HepG2 (cell line): ENCODE measurements at regions not wholly inside any gene's neighbourhood (a gene's known extent, or its start where the extent isn't known, plus 50 kb on each side); places are given as distances from the start of the nearest gene placed in this dataset.

Experiments
- ATAC-seq: fragments of 200-7000 bp; cut with Tn5 transposase; 3 replicates; pipeline ENCODE4 v1.9.1; 2020; ENCODE audit warnings: mild to moderate bottlenecking, moderate library complexity
- BruUV-seq: library from RNA; stranded (reverse); fragments of 400-500 nt; replicated peaks from 2 replicates; lab custom pipeline; 2021; lab: Mats Ljungman, UMichigan
- CTCF ChIA-PET: fragments of 300-600 bp; formaldehyde crosslinking; extraction: SDS; loops from one replicate; lab custom pipeline; 2021; ENCODE audit warnings: low total read pairs, inconsistent platforms, low intra/inter-chr PET ratio; lab: Yijun Ruan, JAX
- POLR2A ChIA-PET: fragments of 350-600 bp; sonication (Branson Sonifier 250); formaldehyde crosslinking; loops from one replicate; lab custom pipeline; 2020; ENCODE audit warnings: antibody characterized with exemption, inconsistent platforms; lab: Yijun Ruan, JAX
- DNase-seq: peaks from one replicate; pipeline ENCODE4 v3.0.0-alpha.2; 2015; ENCODE audit warnings: low spot score
- FAIRE-seq: peaks from 3 replicates; lab custom pipeline; 2011; peaks lifted over from hg19 to GRCh38; lab: Jason Lieb, UNC
- H2AFZ ChIP-seq: one replicate; pipeline ENCODE4 v1.6.1; 2011; ENCODE audit warnings: low read length, inconsistent platforms
- H3K27ac ChIP-seq: fragments of 300-600 bp; 3 replicates; pipeline ENCODE4 v1.8.0; 2011; ENCODE audit warnings: mixed run types, mild to moderate bottlenecking, mixed read lengths, low read length, inconsistent platforms; ENCODE audit not compliant: insufficient read depth; ENCODE audit errors: extremely low read length
- H3K27me3 ChIP-seq, 2 experiments: fragments of 200-600 bp in 1 of 2; 2 replicates in 1 of 2; 3 replicates in 1 of 2; pipeline versions ENCODE4 v1.6.0 to v1.8.0; 2011; ENCODE audit warnings: low read length in 2 of 2, mild to moderate bottlenecking in 2 of 2, moderate library complexity in 2 of 2, inconsistent platforms in 1 of 2; ENCODE audit not compliant: insufficient read depth in 2 of 2, control insufficient read depth in 1 of 2
- H3K36me3 ChIP-seq, 2 experiments: fragments of 200-600 bp in 1 of 2; replicated peaks in 1 of 2; 2 replicates in 1 of 2; 3 replicates in 1 of 2; pipeline versions ENCODE4 v1.5.1 to v1.8.0; 2011; ENCODE audit warnings: low read length in 2 of 2, inconsistent platforms in 1 of 2; ENCODE audit not compliant: insufficient read depth in 2 of 2, control insufficient read depth in 1 of 2
- H3K4me1 ChIP-seq: 2 replicates; pipeline ENCODE4 v1.5.1; 2012; ENCODE audit warnings: low read length, inconsistent platforms; ENCODE audit not compliant: insufficient read depth
- H3K4me2 ChIP-seq: 2 replicates; pipeline ENCODE4 v1.6.0; 2011; ENCODE audit warnings: low read depth, low read length, inconsistent platforms
- H3K4me3 ChIP-seq, 3 experiments: fragments of 200-600 bp in 1 of 3; sonication (generic), shearing (Covaris generic) in 1 of 3; replicated peaks in 1 of 3; 2 replicates each; pipeline ENCODE4 v1.5.1; 2011 to 2016; ENCODE audit warnings: low read length in 3 of 3, inconsistent platforms in 2 of 3, low read depth in 2 of 3, mild to moderate bottlenecking in 2 of 3, control low read depth in 1 of 3, mixed read lengths in 1 of 3; ENCODE audit not compliant: insufficient read depth in 1 of 3
- H3K79me2 ChIP-seq: one replicate; pipeline ENCODE4 v1.6.1; 2011; ENCODE audit warnings: low read length, inconsistent platforms; ENCODE audit not compliant: insufficient read depth
- H3K9ac ChIP-seq: 2 replicates; pipeline ENCODE4 v1.6.0; 2011; ENCODE audit warnings: mild to moderate bottlenecking, low read depth, low read length, inconsistent platforms; ENCODE audit not compliant: insufficient read depth
- H3K9me3 ChIP-seq: 2 replicates; pipeline ENCODE4 v1.5.1; 2012; ENCODE audit warnings: mild to moderate bottlenecking, low read length
- H4K20me1 ChIP-seq: 2 replicates; pipeline ENCODE4 v1.6.0; 2011; ENCODE audit warnings: inconsistent platforms, mild to moderate bottlenecking, low read length, moderate library complexity; ENCODE audit not compliant: insufficient read depth
- ADNP ChIP-seq: sonication (generic); formaldehyde crosslinking; IDR thresholded peaks from 2 replicates; pipeline ENCODE4 v1.4.0; 2020; ENCODE audit warnings: missing genetic modification reagents
- CHCHD3 ChIP-seq: sonication (generic); formaldehyde crosslinking; IDR thresholded peaks from 2 replicates; pipeline ENCODE4 v1.8.0; 2022; ENCODE audit warnings: mild to moderate bottlenecking, missing genetic modification reagents, moderate library complexity
- NFYB ChIP-seq: sonication (generic); formaldehyde crosslinking; IDR thresholded peaks from 2 replicates; pipeline ENCODE4 v1.4.0; 2020; ENCODE audit warnings: missing genetic modification reagents
- SIX4 ChIP-seq: sonication (generic); formaldehyde crosslinking; IDR thresholded peaks from 2 replicates; pipeline ENCODE4 v1.4.0; 2020; ENCODE audit warnings: missing genetic modification reagents
- SMC3 ChIP-seq: IDR thresholded peaks from 2 replicates; pipeline ENCODE4 v1.6.1; 2011; ENCODE audit warnings: low read length, improper control_type of control experiment
- TAF1 ChIP-seq: sonication (generic); formaldehyde crosslinking; IDR thresholded peaks from 2 replicates; pipeline ENCODE4 v1.4.0; 2020; ENCODE audit warnings: missing genetic modification reagents
- ZFX ChIP-seq: sonication (generic); formaldehyde crosslinking; IDR thresholded peaks from 2 replicates; pipeline ENCODE4 v1.4.0; 2020; ENCODE audit warnings: mild to moderate bottlenecking, low read depth, missing genetic modification reagents, moderate library complexity
- ZNF674 ChIP-seq: sonication (generic); formaldehyde crosslinking; IDR thresholded peaks from 2 replicates; pipeline ENCODE4 v1.5.0; 2020; ENCODE audit warnings: low read depth, mild to moderate bottlenecking, missing genetic modification reagents
- WGBS: methylation state at CpG from one replicate; pipeline ENCODE4 v1.1.6; 2017; ENCODE audit warnings: low lambda C conversion rate; 5-methylcytosine and 5-hydroxymethylcytosine counted together
- in situ Hi-C: cut with HindIII; loops from 2 replicates; pipeline ENCODE4 v1.10.0; 2017; ENCODE audit warnings: low pct_unique_long_range_greater_than_20kb; ENCODE audit not compliant: extremely low pct_ligation_motif_present
- intact Hi-C: fragments of 100-400 bp; cut with micrococcal nuclease; formaldehyde crosslinking; loops from one replicate; pipeline ENCODE4 v1.10.0; 2022; ENCODE audit not compliant: unreplicated experiment
- TF ChIP-seq, protein P1 (sequence below): sonication (generic); formaldehyde crosslinking; IDR thresholded peaks from 2 replicates; pipeline ENCODE4 v1.4.0; 2020; ENCODE audit warnings: mild to moderate bottlenecking, low read depth, missing genetic modification reagents
- TF ChIP-seq, protein P2 (sequence below), 2 experiments: sonication (generic) in 1 of 2; formaldehyde crosslinking in 1 of 2; IDR thresholded peaks; 2 replicates each; pipeline versions ENCODE4 v1.4.0 to v1.6.1; 2016 to 2020; ENCODE audit warnings: borderline replicate concordance in 1 of 2, low read depth in 1 of 2, mild to moderate bottlenecking in 1 of 2, missing genetic modification reagents in 1 of 2
- TF ChIP-seq, protein P3 (sequence below): sonication (generic); formaldehyde crosslinking; IDR thresholded peaks from 2 replicates; pipeline ENCODE4; 2020; ENCODE audit warnings: missing genetic modification reagents, mild to moderate bottlenecking, borderline replicate concordance

DNA sequence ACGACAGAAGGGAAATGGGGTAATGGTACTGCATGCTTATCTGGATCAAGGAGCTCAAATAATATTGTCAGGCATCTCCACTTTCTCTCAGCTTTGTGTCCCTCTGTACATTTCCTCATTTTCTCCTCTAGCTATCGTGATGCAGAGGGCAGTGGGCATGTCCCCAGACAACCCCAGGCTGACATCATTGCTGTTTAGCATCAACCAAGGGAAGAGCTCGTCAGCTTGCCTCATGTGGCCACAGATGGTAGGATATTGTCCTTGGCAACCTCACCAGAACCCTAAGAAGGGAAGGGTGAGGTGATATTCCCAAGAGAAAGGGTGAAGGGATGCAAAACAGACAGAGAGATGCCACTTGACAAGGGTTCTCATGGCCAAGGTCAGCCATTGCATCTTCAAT lies 58.3 kb downstream of the MAFB start:
- CTCF ChIA-PET, result no interaction called here

GRCh38 chr20:40630099-40630498 lies 58.9 kb downstream of the MAFB start:
- no peak overlapping the region for H3K4me2 ChIP-seq
- no TSS peak for BruUV-seq
- 45% methylated on average over 7 of the region's 7 CpGs for WGBS
- no peak overlapping the region for H3K27ac ChIP-seq
- no peak for FAIRE-seq
- H3K27me3 ChIP-seq, result peaks cover 0 to 8% of the 10 kb centered on the region in 2 experiments; a peak in 3 of 5 replicates
- no peak overlapping the region for H3K4me3 ChIP-seq
- ChIA-PET CTCF (no interaction called here), POLR2A (no interaction called here)
- intact Hi-C loops, result no loop called here
- no peaks in the 10 kb centered on the region for H4K20me1 ChIP-seq
- H3K79me2 ChIP-seq, result no peaks in the 10 kb centered on the region
- no peaks in the 10 kb centered on the region for H3K4me1 ChIP-seq
- H2AFZ ChIP-seq, result no peak overlapping the region
- peaks cover 4% of the 10 kb centered on the region; the same call in 1 of the 2 replicates for H3K9me3 ChIP-seq
- ATAC-seq, result no peak
- no peak overlapping the region for H3K9ac ChIP-seq
- no peaks in the 10 kb centered on the region for H3K36me3 ChIP-seq
- in situ Hi-C loops, result no loop called here
- no peak for DNase-seq
- TF ChIP-seq, protein P1, sequence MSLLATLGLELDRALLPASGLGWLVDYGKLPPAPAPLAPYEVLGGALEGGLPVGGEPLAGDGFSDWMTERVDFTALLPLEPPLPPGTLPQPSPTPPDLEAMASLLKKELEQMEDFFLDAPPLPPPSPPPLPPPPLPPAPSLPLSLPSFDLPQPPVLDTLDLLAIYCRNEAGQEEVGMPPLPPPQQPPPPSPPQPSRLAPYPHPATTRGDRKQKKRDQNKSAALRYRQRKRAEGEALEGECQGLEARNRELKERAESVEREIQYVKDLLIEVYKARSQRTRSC, result no peak
- TF ChIP-seq, protein P2, sequence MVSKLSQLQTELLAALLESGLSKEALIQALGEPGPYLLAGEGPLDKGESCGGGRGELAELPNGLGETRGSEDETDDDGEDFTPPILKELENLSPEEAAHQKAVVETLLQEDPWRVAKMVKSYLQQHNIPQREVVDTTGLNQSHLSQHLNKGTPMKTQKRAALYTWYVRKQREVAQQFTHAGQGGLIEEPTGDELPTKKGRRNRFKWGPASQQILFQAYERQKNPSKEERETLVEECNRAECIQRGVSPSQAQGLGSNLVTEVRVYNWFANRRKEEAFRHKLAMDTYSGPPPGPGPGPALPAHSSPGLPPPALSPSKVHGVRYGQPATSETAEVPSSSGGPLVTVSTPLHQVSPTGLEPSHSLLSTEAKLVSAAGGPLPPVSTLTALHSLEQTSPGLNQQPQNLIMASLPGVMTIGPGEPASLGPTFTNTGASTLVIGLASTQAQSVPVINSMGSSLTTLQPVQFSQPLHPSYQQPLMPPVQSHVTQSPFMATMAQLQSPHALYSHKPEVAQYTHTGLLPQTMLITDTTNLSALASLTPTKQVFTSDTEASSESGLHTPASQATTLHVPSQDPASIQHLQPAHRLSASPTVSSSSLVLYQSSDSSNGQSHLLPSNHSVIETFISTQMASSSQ (IDR thresholded peaks at IDR 0.05; ENCODE audit: low read depth), result no peak
- TF ChIP-seq, protein P2 (CRISPR knock-in tag; IDR thresholded peaks at IDR 0.05; ENCODE audit: borderline replicate concordance), result no peak
- TF ChIP-seq SMC3 (no peak), ADNP (CRISPR knock-in tag) (no peak), ZFX (CRISPR knock-in tag) (no peak), TAF1 (CRISPR knock-in tag) (no peak), NFYB (CRISPR knock-in tag) (no peak), CHCHD3 (CRISPR knock-in tag) (no peak), ZNF674 (CRISPR knock-in tag) (no peak)
- TF ChIP-seq, protein P3, sequence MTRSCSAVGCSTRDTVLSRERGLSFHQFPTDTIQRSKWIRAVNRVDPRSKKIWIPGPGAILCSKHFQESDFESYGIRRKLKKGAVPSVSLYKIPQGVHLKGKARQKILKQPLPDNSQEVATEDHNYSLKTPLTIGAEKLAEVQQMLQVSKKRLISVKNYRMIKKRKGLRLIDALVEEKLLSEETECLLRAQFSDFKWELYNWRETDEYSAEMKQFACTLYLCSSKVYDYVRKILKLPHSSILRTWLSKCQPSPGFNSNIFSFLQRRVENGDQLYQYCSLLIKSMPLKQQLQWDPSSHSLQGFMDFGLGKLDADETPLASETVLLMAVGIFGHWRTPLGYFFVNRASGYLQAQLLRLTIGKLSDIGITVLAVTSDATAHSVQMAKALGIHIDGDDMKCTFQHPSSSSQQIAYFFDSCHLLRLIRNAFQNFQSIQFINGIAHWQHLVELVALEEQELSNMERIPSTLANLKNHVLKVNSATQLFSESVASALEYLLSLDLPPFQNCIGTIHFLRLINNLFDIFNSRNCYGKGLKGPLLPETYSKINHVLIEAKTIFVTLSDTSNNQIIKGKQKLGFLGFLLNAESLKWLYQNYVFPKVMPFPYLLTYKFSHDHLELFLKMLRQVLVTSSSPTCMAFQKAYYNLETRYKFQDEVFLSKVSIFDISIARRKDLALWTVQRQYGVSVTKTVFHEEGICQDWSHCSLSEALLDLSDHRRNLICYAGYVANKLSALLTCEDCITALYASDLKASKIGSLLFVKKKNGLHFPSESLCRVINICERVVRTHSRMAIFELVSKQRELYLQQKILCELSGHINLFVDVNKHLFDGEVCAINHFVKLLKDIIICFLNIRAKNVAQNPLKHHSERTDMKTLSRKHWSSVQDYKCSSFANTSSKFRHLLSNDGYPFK (CRISPR knock-in tag), result no peak

More for the DNA sequence above, 58.3 kb downstream of the MAFB start:
- Histone ChIP-seq H3K4me1 (no peaks in the 10 kb centered on the region), H4K20me1 (no peaks in the 10 kb centered on the region), H3K27me3 (peaks cover 0 to 8% of the 10 kb centered on the region in 2 experiments; a peak in 3 of 5 replicates), H2AFZ (no peak overlapping the region), H3K4me2 (no peak overlapping the region), H3K9me3 (peaks cover 4% of the 10 kb centered on the region; the same call in 1 of the 2 replicates), H3K36me3 (no peaks in the 10 kb centered on the region), H3K9ac (no peak overlapping the region), H3K4me3 (no peak overlapping the region), H3K79me2 (no peaks in the 10 kb centered on the region), H3K27ac (no peak overlapping the region)
- TF ChIP-seq SIX4 (CRISPR knock-in tag), result no peak
- intact Hi-C loops, result no loop called here
- in situ Hi-C loops, result no loop called here
- no TSS peak for BruUV-seq
- POLR2A ChIA-PET, result no interaction called here
- FAIRE-seq (no peak), DNase-seq (no peak), ATAC-seq (no peak)
- 18% methylated on average over 3 of the region's 3 CpGs for WGBS
